Endothelial cell of umbilical vein (primary cell): ENCODE measurements at regions not wholly inside any gene's neighbourhood (a gene's known extent, or its start where the extent isn't known, plus 50 kb on each side); places are given as distances from the start of the nearest gene placed in this dataset.

Source experiments
- BruUV-seq: library from RNA; stranded (reverse); fragments of 400-500 nt; replicated peaks from 2 replicates; lab custom pipeline; 2021; lab: Mats Ljungman, UMichigan
- CTCF ChIA-PET: fragments of 300-600, 350-600 bp; sonication (Branson Sonifier 250); formaldehyde crosslinking; loops from one replicate; lab custom pipeline; 2021; ENCODE audit warnings: antibody characterized with exemption, inconsistent platforms; lab: Charles Lee
- POLR2A ChIA-PET: fragments of 300-600, 350-600 bp; sonication (Branson Sonifier 250); formaldehyde crosslinking; loops from one replicate; lab custom pipeline; 2021; ENCODE audit warnings: antibody characterized with exemption, inconsistent platforms; lab: Charles Lee
- DNase-seq: peaks from one replicate; pipeline ENCODE4 v3.0.0-alpha.2; 2011; ENCODE audit warnings: low read depth, low spot score
- FAIRE-seq: peaks from 2 replicates; lab custom pipeline; 2011; peaks lifted over from hg19 to GRCh38; lab: Jason Lieb, UNC
- H2AFZ ChIP-seq: 2 replicates; pipeline ENCODE4 v1.6.0; 2012; ENCODE audit warnings: low read depth, low read length, control low read depth, inconsistent platforms
- H3K27ac ChIP-seq: 2 replicates; pipeline ENCODE4 v1.5.1; 2011; ENCODE audit warnings: low read depth, mild to moderate bottlenecking, control low read depth, low read length, moderate library complexity; ENCODE audit not compliant: insufficient read depth
- H3K27me3 ChIP-seq, 2 experiments: 2 replicates each; pipeline versions ENCODE4 v1.6.0 to v1.6.1; 2011; ENCODE audit warnings: low read length in 2 of 2, mixed read lengths in 1 of 2; ENCODE audit not compliant: control insufficient read depth in 2 of 2, insufficient read depth in 2 of 2
- H3K36me3 ChIP-seq, 2 experiments: 2 replicates in 1 of 2; 3 replicates in 1 of 2; pipeline ENCODE4 v1.5.1; 2011; ENCODE audit warnings: low read length in 2 of 2, mild to moderate bottlenecking in 1 of 2, moderate library complexity in 1 of 2; ENCODE audit not compliant: control insufficient read depth in 2 of 2, insufficient read depth in 2 of 2; ENCODE audit errors: extremely low read depth in 1 of 2
- H3K4me1 ChIP-seq: 3 replicates; pipeline ENCODE4 v1.5.1; 2011; ENCODE audit warnings: mild to moderate bottlenecking, low read length; ENCODE audit not compliant: control insufficient read depth, insufficient read depth; ENCODE audit errors: extremely low read depth
- H3K4me2 ChIP-seq: 2 replicates; pipeline ENCODE4 v1.6.1; 2011; ENCODE audit warnings: low read length, control low read depth, mixed read lengths; ENCODE audit not compliant: insufficient read depth
- H3K4me3 ChIP-seq, 3 experiments: fragments of 200-600 bp in 1 of 3; sonication (generic), shearing (Covaris generic) in 1 of 3; replicated peaks in 1 of 3; 2 replicates each; pipeline ENCODE4 v1.5.1; 2011 to 2016; ENCODE audit warnings: control low read depth in 3 of 3, low read length in 3 of 3, mild to moderate bottlenecking in 2 of 3, inconsistent platforms in 1 of 3, low read depth in 1 of 3, moderate library complexity in 1 of 3; ENCODE audit not compliant: insufficient read depth in 1 of 3
- H3K79me2 ChIP-seq: 2 replicates; pipeline ENCODE4 v1.6.0; 2012; ENCODE audit warnings: low read length, inconsistent platforms; ENCODE audit not compliant: control insufficient read depth, insufficient read depth
- H3K9ac ChIP-seq: replicated peaks from 2 replicates; pipeline ENCODE3; 2011; ENCODE audit warnings: low read length, control low read depth; ENCODE audit not compliant: insufficient read depth; ENCODE audit errors: extremely low read depth
- H3K9me1 ChIP-seq: replicated peaks from 3 replicates; pipeline ENCODE4 v1.6.0; 2011; ENCODE audit warnings: mild to moderate bottlenecking, low read length; ENCODE audit not compliant: control insufficient read depth, insufficient read depth; ENCODE audit errors: extremely low read depth
- H3K9me3 ChIP-seq: replicated peaks from 2 replicates; pipeline ENCODE4 v1.5.1; 2012; ENCODE audit warnings: low read length, inconsistent platforms; ENCODE audit not compliant: control insufficient read depth, insufficient read depth
- H4K20me1 ChIP-seq: replicated peaks from 2 replicates; pipeline ENCODE3; 2011; ENCODE audit warnings: mild to moderate bottlenecking, low read length; ENCODE audit not compliant: control insufficient read depth, insufficient read depth; ENCODE audit errors: extremely low read depth
- EZH2 ChIP-seq: IDR thresholded peaks from 2 replicates; pipeline ENCODE4 v1.6.1; 2012; ENCODE audit warnings: borderline replicate concordance, low read depth, mild to moderate bottlenecking, moderate library complexity, low read length, inconsistent platforms; ENCODE audit not compliant: severe bottlenecking
- JUN ChIP-seq: IDR thresholded peaks from 2 replicates; pipeline ENCODE4 v1.6.1; 2011; ENCODE audit warnings: borderline replicate concordance, low read depth; ENCODE audit not compliant: insufficient read length, insufficient read depth
- MAX ChIP-seq: IDR thresholded peaks from 2 replicates; pipeline ENCODE4 v1.6.1; 2011; ENCODE audit not compliant: insufficient read depth, insufficient read length
- MYC ChIP-seq: IDR thresholded peaks from one replicate; pipeline ENCODE4 v1.6.1; 2011; ENCODE audit warnings: mild to moderate bottlenecking, low read depth, low read length
- dilution Hi-C: fragments of 300-500 bp; cut with MboI; formaldehyde crosslinking; loops from one replicate; pipeline ENCODE4 v1.15.0; 2019; ENCODE audit warnings: low sequenced_read_pairs; ENCODE audit not compliant: extremely low pct_ligation_motif_present
- intact Hi-C: fragments of 100-400 bp; cut with micrococcal nuclease; formaldehyde crosslinking; loops from one replicate; pipeline ENCODE4 v1.10.0; 2022

- Histone ChIP-seq H3K27me3 (no peaks in the 10 kb centered on the region), H3K4me2 (no peak overlapping the region), H3K9me1 (no peaks in the 10 kb centered on the region), H3K36me3 (no peaks in the 10 kb centered on the region), H3K4me1 (no peaks in the 10 kb centered on the region), H3K9ac (no peak overlapping the region), H3K4me3 (no peak overlapping the region), H2AFZ (no peak overlapping the region), H3K9me3 (no peaks in the 10 kb centered on the region), H4K20me1 (no peaks in the 10 kb centered on the region), H3K27ac (no peak overlapping the region), H3K79me2 (no peaks in the 10 kb centered on the region)
- POLR2A ChIA-PET = no interaction called here
- TF ChIP-seq JUN = no peak
- no peak for TF ChIP-seq EZH2
- no peak for TF ChIP-seq MAX
- intact Hi-C loops = no loop called here
- CTCF ChIA-PET = no interaction called here
- dilution Hi-C loops = no loop called here
- BruUV-seq = no TSS peak
- DNase-seq = no peak
- FAIRE-seq = no peak
Observed at GRCh38 chr6:804317-804716, 111.4 kb upstream of the EXOC2 start.

GRCh38 chr6:803191-803977 lies 110.4 kb upstream of the EXOC2 start:
- no peak overlapping the region for H3K27ac ChIP-seq
- no peaks in the 10 kb centered on the region for H3K27me3 ChIP-seq
- H3K4me2 ChIP-seq = no peak overlapping the region
- no peaks in the 10 kb centered on the region for H3K4me1 ChIP-seq
- no TSS peak for BruUV-seq
- no peaks in the 10 kb centered on the region for H3K9me3 ChIP-seq
- intact Hi-C loops (no loop called here), dilution Hi-C loops (no loop called here)
- H3K4me3 ChIP-seq = no peak overlapping the region
- no peaks in the 10 kb centered on the region for H3K9me1 ChIP-seq
- TF ChIP-seq MAX (no peak), MYC (no peak), JUN (no peak)
- H3K9ac ChIP-seq = no peak overlapping the region
- no peaks in the 10 kb centered on the region for H4K20me1 ChIP-seq
- ChIA-PET POLR2A (no interaction called here), CTCF (no interaction called here)
- no peaks in the 10 kb centered on the region for H3K36me3 ChIP-seq
- H2AFZ ChIP-seq = no peak overlapping the region
- DNase-seq (no peak), FAIRE-seq (no peak)
- H3K79me2 ChIP-seq = no peaks in the 10 kb centered on the region
